HAP-1 (cell line): ENCODE measurements at regions not wholly inside any gene's neighbourhood (a gene's known extent, or its start where the extent isn't known, plus 50 kb on each side); places are given as distances from the start of the nearest gene placed in this dataset.

Experiments
- DNase-seq, 2 experiments: peaks; one replicate each; pipeline ENCODE4 v3.0.0-alpha.2; 2016 to 2020; ENCODE audit warnings: low spot score in 2 of 2
- H3K27me3 ChIP-seq: fragments of 250-450 bp; sonication (Bioruptor Pico); 2 replicates; pipeline ENCODE4 v1.5.1; 2020; ENCODE audit warnings: low read depth, mild to moderate bottlenecking, moderate library complexity
- H3K36me3 ChIP-seq: fragments of 250-450 bp; sonication (Bioruptor Pico); replicated peaks from 2 replicates; pipeline ENCODE4 v1.5.1; 2020; ENCODE audit warnings: mild to moderate bottlenecking
- H3K4me1 ChIP-seq: fragments of 250-450 bp; sonication (Bioruptor Pico); 2 replicates; pipeline ENCODE4 v1.5.1; 2020; ENCODE audit warnings: mild to moderate bottlenecking
- H3K4me3 ChIP-seq: fragments of 250-450 bp; sonication (Bioruptor Pico); 2 replicates; pipeline ENCODE4 v1.5.1; 2020; ENCODE audit warnings: mild to moderate bottlenecking, moderate library complexity
- H3K9me3 ChIP-seq: fragments of 250-450 bp; sonication (Bioruptor Pico); 2 replicates; pipeline ENCODE4 v1.5.1; 2020; ENCODE audit warnings: mild to moderate bottlenecking, moderate library complexity
- in situ Hi-C: fragments of 300-500 bp; cut with MboI; formaldehyde crosslinking; loops from 3 replicates; pipeline ENCODE4 v1.14.3; 2020; ENCODE audit warnings: low sequenced_read_pairs, inconsistent platforms, mixed read lengths

GRCh38 chr2:67067656-67068055, 329.5 kb upstream of the ETAA1 start:
- no peaks in the 10 kb centered on the region for H3K36me3 ChIP-seq
- H3K4me3 ChIP-seq = no peak overlapping the region
- peaks cover 2% of the 10 kb centered on the region; the same call in 1 of the 2 replicates for H3K27me3 ChIP-seq
- in situ Hi-C loops = no loop called here
- H3K9me3 ChIP-seq = no peaks in the 10 kb centered on the region
- H3K4me1 ChIP-seq = no peaks in the 10 kb centered on the region
- DNase-seq = no peak

GRCh38 chr2:67070826-67071225, 326.3 kb upstream of the ETAA1 start:
- H3K9me3 ChIP-seq = no peaks in the 10 kb centered on the region
- H3K4me1 ChIP-seq = no peaks in the 10 kb centered on the region
- H3K27me3 ChIP-seq = peaks cover 2% of the 10 kb centered on the region; the same call in 1 of the 2 replicates
- no peaks in the 10 kb centered on the region for H3K36me3 ChIP-seq
- DNase-seq = no peak
- H3K4me3 ChIP-seq = no peak overlapping the region
- in situ Hi-C loops = no loop called here

DNA sequence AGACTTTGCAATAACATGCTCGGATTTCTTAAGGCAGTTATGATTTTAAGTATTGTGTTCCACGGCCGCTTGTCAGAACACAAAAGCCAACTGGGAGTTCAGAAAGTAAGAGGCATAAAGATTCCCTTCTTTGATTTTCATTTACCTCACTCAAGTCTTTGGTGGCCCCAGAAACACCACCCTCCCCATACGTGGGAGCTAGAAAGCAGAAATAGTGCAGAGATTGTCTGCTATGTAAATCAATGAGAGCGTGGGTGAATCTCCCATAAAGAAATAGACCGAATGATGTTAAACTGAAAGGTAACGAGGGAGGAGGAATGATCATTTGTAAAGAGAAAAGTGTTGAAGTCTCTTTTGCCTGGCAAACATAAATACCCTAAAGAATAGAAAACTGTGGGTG, 322.1 kb upstream of the ETAA1 start:
- in situ Hi-C loops = no loop called here

DNA sequence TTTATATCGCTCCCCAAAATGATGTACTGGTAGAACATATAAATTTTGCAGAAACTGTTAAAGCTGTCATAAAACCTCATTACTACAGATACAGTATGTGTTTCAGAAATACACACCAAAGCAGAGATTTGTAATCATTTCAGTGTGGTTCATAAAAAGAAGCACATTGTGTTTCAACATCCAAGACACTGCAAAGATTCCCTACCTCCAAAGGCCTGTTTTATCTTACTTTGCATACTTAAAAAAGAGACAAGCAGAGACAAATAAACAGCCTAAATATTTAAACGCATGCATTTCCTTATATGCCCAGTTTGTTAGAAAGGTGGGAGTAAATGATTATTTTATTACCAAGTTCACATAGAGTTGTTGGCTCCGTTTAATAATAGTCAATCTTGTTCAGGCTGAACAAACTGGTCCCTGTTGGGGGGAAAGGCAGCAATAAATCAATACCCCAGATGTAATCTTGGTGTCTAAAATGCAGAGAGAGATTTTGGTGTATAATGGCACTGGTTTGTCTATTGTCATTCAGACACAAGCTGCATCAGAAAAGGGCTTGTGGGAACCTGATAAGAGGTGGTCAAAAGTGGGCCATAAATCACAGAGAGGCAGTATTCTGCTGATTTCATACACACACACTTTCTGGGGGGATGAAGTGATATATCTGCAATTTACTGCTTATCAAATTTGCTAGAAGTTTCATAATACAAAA, 321.4 kb upstream of the ETAA1 start:
- no peak for DNase-seq
- H3K4me3 ChIP-seq = no peak overlapping the region
- no peaks in the 10 kb centered on the region for H3K27me3 ChIP-seq
- in situ Hi-C loops = no loop called here
- H3K4me1 ChIP-seq = no peaks in the 10 kb centered on the region
- no peaks in the 10 kb centered on the region for H3K36me3 ChIP-seq
- no peaks in the 10 kb centered on the region for H3K9me3 ChIP-seq

More for the DNA sequence above, 322.1 kb upstream of the ETAA1 start:
- Histone ChIP-seq H3K4me3 (no peak overlapping the region), H3K27me3 (no peaks in the 10 kb centered on the region), H3K36me3 (no peaks in the 10 kb centered on the region), H3K9me3 (no peaks in the 10 kb centered on the region), H3K4me1 (no peaks in the 10 kb centered on the region)
- no peak for DNase-seq

- H3K36me3 ChIP-seq = no peaks in the 10 kb centered on the region
- no peaks in the 10 kb centered on the region for H3K27me3 ChIP-seq
- H3K4me1 ChIP-seq = no peaks in the 10 kb centered on the region
- DNase-seq = no peak
- no peaks in the 10 kb centered on the region for H3K9me3 ChIP-seq
- in situ Hi-C loops = no loop called here
- no peak overlapping the region for H3K4me3 ChIP-seq
These were observed 320.9 kb upstream of the ETAA1 start for GRCh38 chr2:67076239-67076624.

- Histone ChIP-seq H3K9me3 (no peaks in the 10 kb centered on the region), H3K36me3 (no peaks in the 10 kb centered on the region), H3K27me3 (no peaks in the 10 kb centered on the region), H3K4me1 (no peaks in the 10 kb centered on the region), H3K4me3 (no peak overlapping the region)
- in situ Hi-C loops = no loop called here
- no peak for DNase-seq
These were observed 317.4 kb upstream of the ETAA1 start for GRCh38 chr2:67079729-67080128.

GRCh38 chr2:67082813-67083212, 314.3 kb upstream of the ETAA1 start:
- no peaks in the 10 kb centered on the region for H3K4me1 ChIP-seq
- no peak overlapping the region for H3K4me3 ChIP-seq
- no peak for DNase-seq
- in situ Hi-C loops = no loop called here
- no peaks in the 10 kb centered on the region for H3K36me3 ChIP-seq
- no peaks in the 10 kb centered on the region for H3K27me3 ChIP-seq
- no peaks in the 10 kb centered on the region for H3K9me3 ChIP-seq

- Histone ChIP-seq H3K36me3 (no peaks in the 10 kb centered on the region), H3K9me3 (no peaks in the 10 kb centered on the region), H3K27me3 (no peaks in the 10 kb centered on the region), H3K4me3 (no peak overlapping the region), H3K4me1 (no peaks in the 10 kb centered on the region)
- DNase-seq = no peak
- in situ Hi-C loops = no loop called here
These were observed 313.2 kb upstream of the ETAA1 start for GRCh38 chr2:67083951-67084350.

DNA sequence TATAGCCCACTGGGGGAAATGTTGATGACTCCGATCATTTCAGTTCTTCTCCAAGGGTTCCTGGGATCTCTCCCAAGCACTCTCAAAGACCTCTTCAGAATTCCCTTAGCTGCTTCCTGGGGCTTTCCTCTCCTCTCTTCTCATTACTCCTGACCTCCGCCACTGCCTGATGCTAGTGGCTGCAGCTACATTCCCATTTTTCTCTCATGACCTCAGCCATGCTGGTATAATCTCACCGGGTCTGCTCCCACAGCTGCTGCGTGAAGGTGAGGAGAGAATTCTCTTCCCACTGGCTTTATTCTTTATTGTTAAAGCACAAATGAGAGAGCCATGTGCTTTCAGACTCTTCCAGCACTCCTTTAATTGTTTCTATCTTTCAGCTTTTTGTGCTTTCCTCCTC, 312.0 kb upstream of the ETAA1 start:
- in situ Hi-C loops = no loop called here
- H3K4me1 ChIP-seq = no peaks in the 10 kb centered on the region

DNA sequence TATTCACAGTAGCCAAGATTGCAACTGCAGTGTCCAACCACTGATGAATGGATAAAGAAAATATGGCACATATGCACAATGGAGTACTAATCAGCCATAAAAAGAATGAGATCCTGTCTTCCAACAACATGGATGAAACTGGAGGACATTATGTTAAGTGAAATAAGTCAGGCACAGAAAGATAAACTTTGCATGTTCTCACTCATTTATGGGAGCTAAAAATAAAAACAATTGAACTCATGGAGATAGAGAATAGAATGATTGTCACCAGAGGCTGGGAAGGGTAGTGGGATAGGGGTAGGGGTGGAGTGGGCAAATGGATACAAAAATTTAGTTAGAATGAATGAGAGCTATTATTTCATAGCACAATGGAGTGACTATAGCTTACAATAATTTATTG, 305.5 kb upstream of the ETAA1 start:
- no peak for DNase-seq
- in situ Hi-C loops = no loop called here
- Histone ChIP-seq H3K4me3 (no peak overlapping the region), H3K36me3 (no peaks in the 10 kb centered on the region), H3K9me3 (no peaks in the 10 kb centered on the region), H3K27me3 (peaks cover 3% of the 10 kb centered on the region; the same call in 1 of the 2 replicates), H3K4me1 (no peaks in the 10 kb centered on the region)

More for the DNA sequence above, 312.0 kb upstream of the ETAA1 start:
- no peaks in the 10 kb centered on the region for H3K36me3 ChIP-seq
- no peaks in the 10 kb centered on the region for H3K9me3 ChIP-seq
- no peak overlapping the region for H3K4me3 ChIP-seq
- H3K27me3 ChIP-seq = no peaks in the 10 kb centered on the region
- no peak for DNase-seq

DNA sequence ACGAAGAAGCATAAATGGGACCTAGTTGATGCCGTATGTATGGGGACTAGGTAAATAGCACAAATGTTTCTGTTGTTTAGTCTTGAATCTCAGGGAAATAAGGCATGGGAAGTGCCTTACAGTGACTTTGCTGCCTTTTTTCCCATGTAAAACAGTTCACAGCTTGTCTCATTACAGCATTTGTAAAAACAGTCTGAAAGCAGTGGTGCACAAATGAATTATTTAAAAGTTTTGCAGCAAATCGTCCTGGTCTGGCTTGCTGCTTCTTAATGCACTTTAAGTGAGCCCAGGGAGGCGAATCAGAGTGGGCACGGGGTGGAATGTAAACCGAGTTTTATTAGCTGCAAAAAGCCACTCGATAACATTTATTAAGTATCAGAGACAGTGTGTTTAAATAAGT, 302.0 kb upstream of the ETAA1 start:
- DNase-seq = no peak
- H3K4me3 ChIP-seq = no peak overlapping the region
- in situ Hi-C loops = no loop called here
- H3K9me3 ChIP-seq = no peaks in the 10 kb centered on the region
- H3K27me3 ChIP-seq = peaks cover 3% of the 10 kb centered on the region; the same call in 1 of the 2 replicates
- H3K4me1 ChIP-seq = no peaks in the 10 kb centered on the region
- no peaks in the 10 kb centered on the region for H3K36me3 ChIP-seq

DNA sequence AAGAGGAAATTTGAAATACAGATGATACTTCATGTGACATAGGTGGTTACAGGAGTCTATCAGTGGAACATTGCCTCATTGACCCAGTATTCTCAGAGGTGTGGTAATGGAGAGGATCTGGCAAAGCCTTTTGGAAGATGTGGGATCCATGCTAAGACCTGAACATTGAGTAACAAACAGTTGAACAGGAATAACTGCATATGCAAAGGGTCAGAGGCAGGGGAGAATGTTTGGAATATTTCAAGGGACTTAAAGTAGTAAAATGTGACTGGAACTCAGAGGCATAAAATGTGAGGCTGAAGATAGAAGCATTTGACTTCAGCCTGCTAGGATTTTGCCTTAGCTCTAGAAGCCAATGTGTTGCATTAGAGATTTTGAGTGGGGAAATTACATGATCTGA, 300.2 kb upstream of the ETAA1 start:
- H3K4me1 ChIP-seq = no peaks in the 10 kb centered on the region
- DNase-seq = no peak
- in situ Hi-C loops = no loop called here
- H3K9me3 ChIP-seq = no peaks in the 10 kb centered on the region
- no peak overlapping the region for H3K4me3 ChIP-seq
- peaks cover 3% of the 10 kb centered on the region; the same call in 1 of the 2 replicates for H3K27me3 ChIP-seq
- no peaks in the 10 kb centered on the region for H3K36me3 ChIP-seq

DNA sequence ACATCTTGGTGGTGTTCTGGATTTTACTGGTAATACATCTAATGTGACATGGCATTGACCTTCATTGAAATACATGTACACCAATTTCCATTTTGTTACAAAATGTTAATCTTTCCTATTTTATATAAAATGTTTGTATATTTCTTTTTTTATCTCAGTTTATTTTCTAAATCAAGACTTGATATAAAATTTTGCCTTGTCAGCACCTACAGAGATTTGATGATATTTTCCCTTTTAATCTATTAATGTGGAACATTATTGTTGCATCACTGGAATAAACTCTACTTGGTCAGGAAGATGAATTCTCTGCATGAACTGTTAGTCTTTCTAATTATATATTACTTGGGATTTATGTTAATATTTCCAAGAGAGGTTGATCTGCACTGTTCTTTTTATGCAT, 294.0 kb upstream of the ETAA1 start:
- in situ Hi-C loops = no loop called here
- H3K27me3 ChIP-seq = no peaks in the 10 kb centered on the region
- H3K4me1 ChIP-seq = no peaks in the 10 kb centered on the region
- no peaks in the 10 kb centered on the region for H3K36me3 ChIP-seq
- DNase-seq = no peak
- H3K4me3 ChIP-seq = no peak overlapping the region
- H3K9me3 ChIP-seq = no peaks in the 10 kb centered on the region

DNA sequence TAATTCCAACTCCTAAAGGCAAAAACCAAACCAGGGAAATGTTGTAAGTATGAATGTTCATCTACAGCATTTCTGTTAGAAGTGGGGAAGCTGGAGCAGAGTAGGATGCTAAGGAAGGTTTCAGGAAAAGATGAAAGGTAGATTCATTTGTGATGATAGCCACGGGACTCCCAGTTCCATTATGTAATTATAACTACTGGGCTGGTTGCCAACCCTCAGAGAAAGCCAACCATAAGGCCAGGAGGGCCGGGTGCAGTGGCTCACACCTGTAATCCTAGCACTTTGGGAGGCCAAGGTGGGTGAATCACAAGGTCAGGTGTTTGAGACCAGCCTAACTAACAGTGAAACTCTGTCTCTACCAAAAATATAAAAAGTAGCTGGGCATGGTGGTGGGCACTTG, 288.9 kb upstream of the ETAA1 start:
- Histone ChIP-seq H3K9me3 (no peaks in the 10 kb centered on the region), H3K4me3 (no peak overlapping the region), H3K4me1 (no peaks in the 10 kb centered on the region), H3K36me3 (no peaks in the 10 kb centered on the region), H3K27me3 (no peaks in the 10 kb centered on the region)
- no peak for DNase-seq
- in situ Hi-C loops = no loop called here

DNA sequence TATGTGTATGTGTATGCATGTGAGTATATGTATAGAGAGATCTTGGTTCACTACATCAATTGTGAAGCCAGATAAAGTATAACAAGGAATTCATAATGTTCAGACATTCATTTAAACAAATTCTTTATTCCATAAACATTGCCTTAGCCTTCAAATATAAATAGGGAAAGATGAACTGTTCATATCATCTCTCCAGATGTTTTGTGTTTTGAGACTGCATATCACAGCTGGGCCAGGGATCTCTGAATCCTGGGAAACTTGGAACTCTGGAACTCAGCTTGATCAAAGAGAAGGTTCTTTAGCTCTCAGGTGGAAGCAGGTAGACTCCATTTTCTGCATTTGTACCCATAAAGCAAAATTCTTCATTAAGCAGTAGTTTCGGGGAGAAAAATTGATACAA, 272.6 kb upstream of the ETAA1 start:
- Histone ChIP-seq H3K9me3 (no peaks in the 10 kb centered on the region), H3K4me3 (no peak overlapping the region), H3K4me1 (no peaks in the 10 kb centered on the region), H3K27me3 (no peaks in the 10 kb centered on the region; the same call in 1 of the 2 replicates), H3K36me3 (no peaks in the 10 kb centered on the region)
- no peak for DNase-seq
- in situ Hi-C loops = no loop called here
